Muscle of leg (tissue), 3 donors: ENCODE measurements at regions not wholly inside any gene's neighbourhood (a gene's known extent, or its start where the extent isn't known, plus 50 kb on each side); places are given as distances from the start of the nearest gene placed in this dataset.

ENCODE experiments used
- DNase-seq: peaks from one replicate; pipeline ENCODE4 v3.0.0; 2013
- H3K27ac ChIP-seq: one replicate; pipeline ENCODE4 v1.5.1; 2013; ENCODE audit warnings: mild to moderate bottlenecking, low read length, control low read depth
- H3K27me3 ChIP-seq: one replicate; pipeline ENCODE4 v1.6.1; 2013; ENCODE audit warnings: low read length; ENCODE audit not compliant: control insufficient read depth, insufficient read depth
- H3K36me3 ChIP-seq: one replicate; pipeline ENCODE4 v1.6.1; 2013; ENCODE audit warnings: low read length; ENCODE audit not compliant: control insufficient read depth, insufficient read depth
- H3K4me1 ChIP-seq: one replicate; pipeline ENCODE4 v1.6.1; 2013; ENCODE audit warnings: low read length; ENCODE audit not compliant: control insufficient read depth, insufficient read depth
- H3K4me3 ChIP-seq: one replicate; pipeline ENCODE4 v1.5.1; 2013; ENCODE audit warnings: low read length, control low read depth
- H3K9me3 ChIP-seq: replicated peaks from 2 replicates; pipeline ENCODE4 v1.6.1; 2013; ENCODE audit warnings: low read depth, low read length; ENCODE audit not compliant: control insufficient read depth
- WGBS: methylation state at CpG from one replicate; pipeline ENCODE4 v1.1.5; 2013; ENCODE audit warnings: missing lambda C conversion rate; ENCODE audit not compliant: insufficient coverage; 5-methylcytosine and 5-hydroxymethylcytosine counted together

GRCh38 chr6:34618430-34619182 lies 62.5 kb upstream of the SPDEF start:
- peaks cover 3% of the 10 kb centered on the region for H3K4me1 ChIP-seq
- no peak overlapping the region for H3K27ac ChIP-seq
- H3K27me3 ChIP-seq: no peaks in the 10 kb centered on the region
- H3K4me3 ChIP-seq: no peak overlapping the region
- DNase-seq: no peak
- H3K36me3 ChIP-seq: peaks cover 10% of the 10 kb centered on the region
- 92% methylated on average over 4 of the region's 5 CpGs for WGBS
- no peaks in the 10 kb centered on the region for H3K9me3 ChIP-seq

DNA sequence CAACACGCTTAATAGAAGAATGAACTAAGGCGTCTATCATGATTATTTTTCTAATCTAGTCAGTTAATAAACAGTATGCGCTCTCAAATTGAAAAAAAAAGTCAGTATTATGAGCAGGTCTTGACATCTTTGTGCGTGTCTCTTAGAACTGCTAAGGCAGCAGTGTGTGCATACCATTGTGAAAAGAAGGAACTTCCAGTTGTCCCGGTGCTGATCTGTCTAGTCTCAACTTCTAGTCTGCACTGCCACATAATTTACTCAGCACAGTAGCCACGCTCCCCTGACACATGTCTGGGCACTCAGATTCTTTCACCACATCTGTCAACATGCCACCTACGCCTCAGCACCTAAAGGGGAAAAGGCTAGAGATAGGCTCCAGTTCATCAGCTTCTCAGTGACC lies 61.1 kb upstream of the SPDEF start:
- no peaks in the 10 kb centered on the region for H3K27me3 ChIP-seq
- H3K4me1 ChIP-seq: peaks cover 3% of the 10 kb centered on the region
- DNase-seq: no peak
- H3K9me3 ChIP-seq: no peaks in the 10 kb centered on the region
- 88% methylated on average over 6 of the region's 7 CpGs for WGBS
- no peak overlapping the region for H3K27ac ChIP-seq
- H3K36me3 ChIP-seq: peaks cover 10% of the 10 kb centered on the region
- H3K4me3 ChIP-seq: no peak overlapping the region

DNA sequence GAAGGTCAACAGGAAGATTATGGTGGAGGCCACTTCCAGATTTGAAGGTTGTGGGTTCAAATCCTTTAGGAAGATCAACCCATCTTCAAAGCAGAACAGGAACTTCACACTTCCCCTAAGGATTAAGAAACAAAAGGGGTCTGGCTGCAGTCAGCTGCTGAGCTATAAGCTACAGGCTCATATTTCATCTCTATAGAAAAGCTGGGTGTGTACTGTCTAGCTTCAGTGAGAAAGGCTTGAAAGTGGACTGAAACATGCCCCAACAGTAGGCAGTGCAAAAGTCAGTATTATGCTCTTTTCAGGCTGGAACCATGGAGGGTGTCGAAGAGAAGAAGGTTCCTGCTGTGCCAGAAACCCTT lies 60.1 kb upstream of the SPDEF start:
- 88% methylated on average over 1 of the region's 1 CpG for WGBS
- Histone ChIP-seq H3K27ac (no peak overlapping the region), H3K27me3 (no peaks in the 10 kb centered on the region), H3K4me1 (peaks cover 3% of the 10 kb centered on the region), H3K36me3 (peaks cover 10% of the 10 kb centered on the region), H3K9me3 (no peaks in the 10 kb centered on the region), H3K4me3 (no peak overlapping the region)
- DNase-seq: no peak

GRCh38 chr6:34615574-34616226 lies 59.6 kb upstream of the SPDEF start:
- WGBS: 100% methylated on average over 1 of the region's 7 CpGs

GRCh38 chr6:34610819-34611477 lies 54.8 kb upstream of the SPDEF start:
- DNase-seq: peak; percentile 10
- H3K9me3 ChIP-seq: no peaks in the 10 kb centered on the region
- peaks cover 16% of the 10 kb centered on the region for H3K36me3 ChIP-seq
- no peaks in the 10 kb centered on the region for H3K27me3 ChIP-seq
- 80% methylated on average over 1 of the region's 4 CpGs for WGBS
- H3K4me1 ChIP-seq: peaks cover 2% of the 10 kb centered on the region
- H3K27ac ChIP-seq: no peak overlapping the region
- H3K4me3 ChIP-seq: no peak overlapping the region

More at GRCh38 chr6:34615574-34616226, 59.6 kb upstream of the SPDEF start:
- no peak overlapping the region for H3K4me3 ChIP-seq
- DNase-seq: no peak
- no peaks in the 10 kb centered on the region for H3K9me3 ChIP-seq
- H3K27me3 ChIP-seq: no peaks in the 10 kb centered on the region
- peaks cover 10% of the 10 kb centered on the region for H3K36me3 ChIP-seq
- H3K4me1 ChIP-seq: peaks cover 3% of the 10 kb centered on the region
- H3K27ac ChIP-seq: no peak overlapping the region

- Histone ChIP-seq H3K9me3 (no peaks in the 10 kb centered on the region), H3K27ac (no peak overlapping the region), H3K4me1 (no peaks in the 10 kb centered on the region), H3K4me3 (no peak overlapping the region), H3K36me3 (peaks cover 10% of the 10 kb centered on the region), H3K27me3 (no peaks in the 10 kb centered on the region)
- no peak for DNase-seq
- WGBS: 83% methylated on average over 2 of the region's 5 CpGs
Observed at GRCh38 chr6:34608321-34609091, 52.4 kb upstream of the SPDEF start.

GRCh38 chr6:34606477-34607265 lies 50.5 kb upstream of the SPDEF start:
- peaks cover 10% of the 10 kb centered on the region for H3K36me3 ChIP-seq
- peaks cover 5% of the 10 kb centered on the region for H3K4me1 ChIP-seq
- no peak overlapping the region for H3K27ac ChIP-seq
- no peaks in the 10 kb centered on the region for H3K9me3 ChIP-seq
- 100% methylated on average over 1 of the region's 11 CpGs for WGBS
- H3K27me3 ChIP-seq: no peaks in the 10 kb centered on the region
- no peak for DNase-seq
- no peak overlapping the region for H3K4me3 ChIP-seq
